SH-SY5Y (cell line): ENCODE measurements at regions not wholly inside any gene's neighbourhood (a gene's known extent, or its start where the extent isn't known, plus 50 kb on each side); places are given as distances from the start of the nearest gene placed in this dataset.

ENCODE experiments used
- GATA2 ChIP-seq: IDR thresholded peaks from 2 replicates; pipeline ENCODE4 v1.6.1; 2011; ENCODE audit warnings: mild to moderate bottlenecking, low read depth, low read length
- GATA3 ChIP-seq: IDR thresholded peaks from 2 replicates; pipeline ENCODE4 v1.6.1; 2011; ENCODE audit warnings: low read depth, mild to moderate bottlenecking, low read length, moderate library complexity

- TF ChIP-seq GATA2, result no peak
- TF ChIP-seq GATA3, result no peak
Observed at GRCh38 chr18:22340331-22340730, 77.4 kb downstream of the CTAGE1 start.

GRCh38 chr18:22339913-22340312 lies 77.8 kb downstream of the CTAGE1 start:
- TF ChIP-seq GATA2, result no peak
- TF ChIP-seq GATA3, result no peak

DNA sequence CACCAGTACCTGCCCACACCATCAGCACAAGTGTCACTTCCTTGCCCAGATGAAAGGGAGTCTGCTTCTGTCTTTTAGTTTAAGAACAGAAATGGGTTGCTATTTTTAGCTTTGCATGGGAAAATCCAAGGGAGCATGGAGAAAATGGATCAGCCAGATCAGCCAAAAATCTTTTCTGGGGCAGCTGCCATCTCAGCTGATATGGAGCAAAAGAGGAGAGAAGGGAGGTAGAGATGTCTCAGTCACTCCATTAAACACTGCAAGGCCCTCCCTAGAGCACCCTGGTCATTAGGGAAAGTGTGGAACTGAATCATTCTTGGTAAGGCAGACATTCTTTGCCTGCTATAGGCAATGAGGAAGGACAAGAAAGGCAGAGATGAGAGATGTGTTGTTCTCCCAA lies 79.9 kb downstream of the CTAGE1 start:
- no peak for TF ChIP-seq GATA2
- TF ChIP-seq GATA3, result no peak

DNA sequence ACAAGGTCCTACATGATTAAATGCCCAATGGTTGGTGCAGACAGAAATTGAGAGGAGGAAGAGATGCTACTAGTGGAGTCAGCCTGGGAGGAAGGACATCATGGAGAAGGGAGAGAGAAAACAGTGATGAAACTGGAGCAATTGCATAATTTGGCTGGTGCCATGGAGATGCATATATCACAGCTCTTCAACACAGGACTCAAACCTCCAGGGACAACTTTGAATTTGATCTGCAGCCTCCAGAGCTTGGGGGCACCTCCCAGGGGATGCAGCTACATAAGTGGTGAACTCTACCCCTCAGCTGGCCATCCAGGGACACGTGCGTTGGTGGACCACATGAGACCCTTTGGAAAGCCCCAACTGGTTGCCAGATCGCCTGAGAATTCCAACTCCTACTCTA lies 80.4 kb downstream of the CTAGE1 start:
- TF ChIP-seq GATA3 (no peak), GATA2 (no peak)

DNA sequence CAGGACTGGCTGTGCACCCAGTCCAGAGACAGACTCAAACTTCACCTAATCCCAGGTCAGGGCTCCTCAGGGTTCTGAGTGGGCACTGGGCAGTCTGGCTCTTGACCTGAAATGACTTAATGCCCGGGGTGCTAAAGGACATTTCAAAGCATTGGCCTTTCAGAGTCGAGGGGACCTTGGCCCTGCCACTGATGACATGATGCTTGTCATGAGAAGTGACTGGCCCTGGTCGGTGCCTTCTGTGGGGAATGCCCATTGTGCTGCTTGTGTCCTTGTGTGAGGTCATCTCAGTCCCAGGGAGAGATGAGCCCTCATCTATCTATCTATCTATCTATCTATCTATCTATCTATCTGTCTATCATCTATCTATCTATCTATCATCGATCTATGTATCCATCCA lies 81.3 kb downstream of the CTAGE1 start:
- TF ChIP-seq GATA2, result no peak
- TF ChIP-seq GATA3, result no peak

- TF ChIP-seq GATA2, result no peak
Observed at GRCh38 chr18:22335731-22336198, 82.0 kb downstream of the CTAGE1 start.

DNA sequence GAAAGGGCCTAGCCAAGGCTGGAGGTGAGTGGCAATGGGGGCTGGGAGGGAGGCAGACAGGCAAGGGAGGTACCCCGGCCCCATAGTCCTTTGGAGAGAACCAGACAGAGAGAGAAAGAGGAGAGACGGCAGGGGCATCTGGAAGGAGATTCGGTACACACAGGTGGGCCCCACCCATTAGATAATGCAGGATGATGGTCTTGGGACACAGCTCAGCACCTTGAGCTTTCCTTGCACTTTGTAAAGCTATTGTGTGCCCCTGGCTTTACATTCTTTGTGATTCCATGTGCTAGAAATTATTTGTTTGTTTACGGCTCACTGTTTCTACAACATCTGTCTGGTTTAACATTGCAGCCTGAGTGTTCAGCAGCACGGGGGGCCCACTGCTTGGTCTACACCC lies 83.1 kb downstream of the CTAGE1 start:
- TF ChIP-seq GATA3 (no peak), GATA2 (no peak)

- TF ChIP-seq GATA2 (no peak), GATA3 (no peak)
Observed at GRCh38 chr18:22332590-22332989, 85.1 kb downstream of the CTAGE1 start.

- TF ChIP-seq GATA3, result no peak
- TF ChIP-seq GATA2, result no peak
Observed at GRCh38 chr18:22330508-22330907, 87.2 kb downstream of the CTAGE1 start.

GRCh38 chr18:22325396-22325795 lies 92.3 kb downstream of the CTAGE1 start:
- TF ChIP-seq GATA2 (no peak), GATA3 (no peak)

DNA sequence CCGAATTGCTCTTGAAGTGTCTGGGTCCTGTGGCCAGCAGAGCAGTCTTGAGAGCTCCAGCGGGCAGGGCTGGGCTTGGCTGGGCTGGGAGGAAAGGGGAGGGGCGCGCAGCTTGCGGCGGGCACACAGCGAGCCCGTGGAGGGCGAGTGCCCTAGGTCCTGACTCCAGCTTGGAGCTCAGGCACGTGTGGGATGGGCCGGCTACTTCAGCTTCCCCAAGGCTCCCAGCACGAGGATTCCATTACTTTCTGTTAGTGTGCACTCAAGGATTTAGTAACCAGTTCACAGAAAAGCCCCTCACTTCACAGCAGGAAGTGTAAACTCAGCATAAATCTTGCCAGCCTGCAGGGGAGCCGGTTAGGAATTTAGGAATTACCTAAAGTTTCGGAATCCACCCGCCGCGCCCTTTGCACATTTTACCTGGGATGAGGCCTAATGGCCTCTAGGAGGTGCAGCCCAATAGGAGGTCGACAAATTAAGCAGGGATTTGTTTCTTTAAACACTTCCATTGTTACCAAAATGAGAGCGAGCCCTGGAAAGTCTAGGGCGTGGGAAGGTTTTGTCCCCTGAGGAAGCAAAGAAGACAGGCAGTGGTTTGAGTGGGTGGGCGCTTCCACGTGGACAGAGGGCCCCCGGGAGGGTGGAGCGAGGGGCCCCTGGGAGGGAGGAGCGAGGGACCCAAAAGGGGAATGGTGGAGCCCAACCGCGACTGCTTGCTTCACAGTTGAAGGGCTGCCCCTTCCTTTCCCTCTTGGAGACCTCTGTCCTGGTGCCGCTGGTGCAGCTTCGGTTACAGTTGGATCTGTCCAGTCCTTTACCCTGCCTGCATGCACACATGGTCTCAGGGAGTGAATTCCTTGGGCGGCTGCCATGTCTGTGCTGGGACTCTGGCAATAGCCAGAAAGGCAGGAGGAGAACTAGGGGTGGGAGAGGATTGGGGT lies 93.3 kb downstream of the CTAGE1 start:
- TF ChIP-seq GATA2 (no peak), GATA3 (no peak)

DNA sequence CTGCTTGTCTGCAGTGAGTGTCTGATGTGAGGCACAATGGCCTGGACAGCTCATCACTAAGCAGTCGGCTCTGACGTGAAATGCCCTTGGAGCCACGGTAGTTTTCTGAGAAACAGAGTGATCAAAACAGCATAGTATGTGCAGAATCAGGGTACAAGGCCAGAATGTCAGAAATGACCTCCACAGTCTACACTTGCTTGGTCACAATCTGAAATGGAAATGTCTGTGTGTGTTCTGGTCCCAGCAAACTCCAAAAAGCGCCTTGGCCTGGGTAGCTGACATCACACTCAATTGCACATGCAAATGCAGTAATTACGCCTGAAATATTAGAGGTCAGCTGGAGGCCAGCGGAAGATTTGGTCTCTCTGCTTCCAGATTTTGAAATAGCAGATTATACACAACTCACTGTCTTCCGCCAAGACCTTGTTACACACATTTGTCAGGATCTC lies 95.4 kb downstream of the CTAGE1 start:
- no peak for TF ChIP-seq GATA2
- no peak for TF ChIP-seq GATA3

DNA sequence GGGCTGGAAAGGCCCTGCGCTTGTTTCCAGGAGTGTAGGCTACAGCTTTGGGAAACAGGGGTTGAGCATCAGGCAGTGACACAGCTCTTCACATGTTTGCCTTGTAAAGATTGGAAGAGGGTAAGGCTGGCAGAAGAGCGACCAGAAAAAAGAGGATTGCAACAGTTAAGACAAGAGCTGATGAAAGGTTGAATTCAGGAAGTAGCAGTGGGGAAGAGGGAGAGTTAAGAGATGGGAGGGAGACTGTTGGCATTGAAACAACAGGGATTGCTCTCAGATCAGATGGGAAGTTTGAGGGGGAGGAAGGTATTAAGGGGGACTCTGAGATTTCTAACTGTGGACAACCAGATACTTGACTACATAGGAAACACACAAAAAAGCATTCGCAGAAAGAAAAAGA lies 96.9 kb downstream of the CTAGE1 start:
- no peak for TF ChIP-seq GATA3
- no peak for TF ChIP-seq GATA2

DNA sequence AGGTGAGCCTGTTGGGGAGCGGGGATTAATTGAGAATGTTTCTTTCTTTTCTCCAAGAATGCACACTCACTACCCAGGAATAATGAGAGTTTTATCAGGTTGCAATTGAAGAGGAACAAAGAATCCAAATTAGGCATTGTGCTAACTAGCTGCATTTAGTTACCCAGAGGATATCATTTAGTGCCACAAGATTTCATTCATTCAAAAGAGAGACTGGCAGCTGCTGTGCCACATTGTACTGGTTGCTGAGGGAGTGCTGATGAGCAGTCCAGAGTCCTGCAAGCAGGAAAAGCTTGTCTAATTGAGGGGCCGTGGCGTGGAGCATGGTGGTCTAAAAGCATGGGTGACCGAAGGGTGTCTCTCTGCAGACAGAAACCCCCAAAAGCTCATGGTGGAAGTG lies 97.6 kb downstream of the CTAGE1 start:
- TF ChIP-seq GATA2 (no peak), GATA3 (no peak)

- TF ChIP-seq GATA2 (no peak), GATA3 (no peak)
Observed at GRCh38 chr18:22318745-22319407, 98.8 kb downstream of the CTAGE1 start.
